Transverse colon (tissue), 4 donors: ENCODE measurements at regions not wholly inside any gene's neighbourhood (a gene's known extent, or its start where the extent isn't known, plus 50 kb on each side); places are given as distances from the start of the nearest gene placed in this dataset.

Experiments
- DNase-seq: peaks from one replicate; pipeline ENCODE4 v3.0.0-alpha.2; 2019
- H3K27ac ChIP-seq, 4 donors: fragments of 200-600 bp; sonication (generic); 2 replicates each; pipeline ENCODE4 v1.5.1; 2016 to 2018; ENCODE audit warnings: inconsistent platforms in 4 of 4
- H3K27me3 ChIP-seq: fragments of 200-600 bp; sonication (generic); 2 replicates; pipeline ENCODE4 v1.5.1; 2017; ENCODE audit warnings: inconsistent platforms
- H3K36me3 ChIP-seq, 4 donors: fragments of 200-600 bp; sonication (generic); 2 replicates each; pipeline ENCODE4 v1.5.1; 2017 to 2019; ENCODE audit warnings: inconsistent platforms in 4 of 4
- H3K4me1 ChIP-seq, 4 donors: fragments of 200-600 bp; sonication (generic); 2 replicates each; pipeline ENCODE4 v1.5.1; 2017 to 2020; ENCODE audit warnings: inconsistent platforms in 4 of 4
- H3K4me3 ChIP-seq, 4 donors: fragments of 200-600 bp; sonication (generic); 1 replicate in 1 of 4; 2 replicates in 3 of 4; pipeline versions ENCODE4 v1.5.1 to v1.6.1; 2017 to 2019; ENCODE audit warnings: inconsistent platforms in 4 of 4
- H3K9me3 ChIP-seq, 2 donors: fragments of 200-600 bp; sonication (generic); 2 replicates each; pipeline ENCODE4 v1.5.1; 2017 to 2019; ENCODE audit warnings: inconsistent platforms in 2 of 2
- EP300 ChIP-seq: sonication (generic); formaldehyde crosslinking; IDR thresholded peaks from one replicate; pipeline ENCODE4 v1.6.1; 2017; ENCODE audit warnings: antibody characterized with exemption, low read depth
- POLR2A ChIP-seq: fragments of 450-650 bp; IDR thresholded peaks from one replicate; pipeline ENCODE4 v1.6.1; 2016; ENCODE audit warnings: antibody characterized with exemption, mild to moderate bottlenecking, moderate library complexity
- POLR2AphosphoS5 ChIP-seq, 3 donors: sonication (generic); formaldehyde crosslinking; IDR thresholded peaks; one replicate each; pipeline ENCODE4 v1.6.1; 2016; ENCODE audit warnings: antibody characterized with exemption in 3 of 3
- WGBS, 2 donors: methylation state at CpG; one replicate each; pipeline ENCODE4 v1.1.5; 2018; ENCODE audit warnings: low coverage in 1 of 2; 5-methylcytosine and 5-hydroxymethylcytosine counted together
- in situ Hi-C, 4 donors: fragments of 200-750 bp; cut with MboI; loops; one replicate each; pipeline versions ENCODE4 v1.15.0 to v1.15.1; 2017; ENCODE audit warnings: low sequenced_read_pairs in 3 of 4, low pct_ligation_motif_present in 1 of 4, low pct_unique_long_range_greater_than_20kb in 1 of 4
- intact Hi-C: fragments of 100-400 bp; cut with DNase I; formaldehyde crosslinking; loops from one replicate; pipeline ENCODE4 v1.15.1; 2023; ENCODE audit warnings: low total_unique reads
- TF ChIP-seq, protein P1 (sequence below), 5 experiments: fragments of 200-600 bp in 3 of 5; fragments of 450-650 bp in 2 of 5; sonication (generic) in 3 of 5; IDR thresholded peaks; 1 replicate in 2 of 5; 2 replicates in 3 of 5; pipeline ENCODE4 v1.5.1; 2016 to 2017; ENCODE audit warnings: antibody characterized with exemption in 5 of 5, inconsistent platforms in 3 of 5, mild to moderate bottlenecking in 2 of 5, moderate library complexity in 1 of 5

GRCh38 chr3:82494977-82495489 is 733.6 kb upstream of the GBE1 start:
- WGBS, 2 donors: 77 to 89% methylated on average over 1 of the region's 1 CpG

DNA sequence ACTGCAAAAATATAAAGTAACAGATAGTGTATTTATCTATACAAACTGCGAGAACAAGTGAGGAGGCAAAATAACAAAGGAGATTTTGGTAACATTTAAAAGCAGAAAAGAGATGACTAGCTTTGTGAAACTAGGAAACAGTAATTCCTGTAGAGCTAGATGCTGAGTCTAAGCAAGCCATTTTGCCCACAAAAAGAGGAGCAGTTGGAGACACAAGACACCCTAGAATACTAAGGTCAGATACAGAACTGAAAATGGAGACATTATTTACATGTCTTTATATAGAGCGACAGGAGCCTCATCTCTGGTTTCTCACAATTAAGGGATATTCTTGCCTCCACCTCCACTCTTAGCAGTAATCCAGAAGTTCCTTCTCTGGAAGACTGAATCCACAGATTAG is 732.4 kb upstream of the GBE1 start:
- Histone ChIP-seq H3K4me3 (no peak overlapping the region), H3K27ac (no peak overlapping the region), H3K4me1 (no peaks in the 10 kb centered on the region), H3K9me3 (no peaks in the 10 kb centered on the region), H3K36me3 (no peaks in the 10 kb centered on the region), H3K27me3 (no peaks in the 10 kb centered on the region)
- in situ Hi-C loops (no loop called here), intact Hi-C loops (no loop called here)
- WGBS, 2 donors: 77 to 100% methylated on average over 1 to 2 of the region's 2 CpGs
- DNase-seq: no peak
- TF ChIP-seq, protein P1, sequence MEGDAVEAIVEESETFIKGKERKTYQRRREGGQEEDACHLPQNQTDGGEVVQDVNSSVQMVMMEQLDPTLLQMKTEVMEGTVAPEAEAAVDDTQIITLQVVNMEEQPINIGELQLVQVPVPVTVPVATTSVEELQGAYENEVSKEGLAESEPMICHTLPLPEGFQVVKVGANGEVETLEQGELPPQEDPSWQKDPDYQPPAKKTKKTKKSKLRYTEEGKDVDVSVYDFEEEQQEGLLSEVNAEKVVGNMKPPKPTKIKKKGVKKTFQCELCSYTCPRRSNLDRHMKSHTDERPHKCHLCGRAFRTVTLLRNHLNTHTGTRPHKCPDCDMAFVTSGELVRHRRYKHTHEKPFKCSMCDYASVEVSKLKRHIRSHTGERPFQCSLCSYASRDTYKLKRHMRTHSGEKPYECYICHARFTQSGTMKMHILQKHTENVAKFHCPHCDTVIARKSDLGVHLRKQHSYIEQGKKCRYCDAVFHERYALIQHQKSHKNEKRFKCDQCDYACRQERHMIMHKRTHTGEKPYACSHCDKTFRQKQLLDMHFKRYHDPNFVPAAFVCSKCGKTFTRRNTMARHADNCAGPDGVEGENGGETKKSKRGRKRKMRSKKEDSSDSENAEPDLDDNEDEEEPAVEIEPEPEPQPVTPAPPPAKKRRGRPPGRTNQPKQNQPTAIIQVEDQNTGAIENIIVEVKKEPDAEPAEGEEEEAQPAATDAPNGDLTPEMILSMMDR (IDR thresholded peaks at IDR 0.05): no peak
- TF ChIP-seq POLR2A: no peak
- TF ChIP-seq POLR2AphosphoS5 (IDR thresholded peaks at IDR 0.05): no peak
- no peak for TF ChIP-seq EP300

More at GRCh38 chr3:82494977-82495489, 733.6 kb upstream of the GBE1 start:
- TF ChIP-seq POLR2AphosphoS5 (IDR thresholded peaks at IDR 0.05) (no peak), EP300 (no peak), POLR2A (no peak)
- TF ChIP-seq, protein P1 (IDR thresholded peaks at IDR 0.05): no peak
- H3K4me3 ChIP-seq: no peak overlapping the region
- no peak overlapping the region for H3K27ac ChIP-seq
- H3K36me3 ChIP-seq: no peaks in the 10 kb centered on the region
- no peaks in the 10 kb centered on the region for H3K4me1 ChIP-seq
- no peaks in the 10 kb centered on the region for H3K9me3 ChIP-seq
- H3K27me3 ChIP-seq: no peaks in the 10 kb centered on the region
- in situ Hi-C loops: no loop called here
- intact Hi-C loops: no loop called here
- DNase-seq: no peak

DNA sequence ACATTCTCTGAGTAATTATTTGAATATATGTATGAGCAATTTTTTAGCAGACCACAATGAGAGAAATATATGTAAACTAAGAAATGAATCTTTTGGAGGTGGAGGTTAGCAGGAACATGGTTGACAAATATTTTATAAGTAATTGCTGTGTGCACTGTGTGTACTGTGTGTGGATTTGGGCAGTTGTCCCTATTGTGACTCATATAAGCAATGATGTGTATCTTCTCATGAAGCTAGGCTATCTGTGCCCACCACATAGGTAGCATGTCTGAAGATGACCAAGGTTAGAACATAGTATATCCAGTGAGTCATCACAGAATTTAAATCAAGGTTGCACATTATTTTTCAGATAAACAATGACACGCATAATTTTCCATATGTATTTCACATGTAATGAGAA is 713.9 kb upstream of the GBE1 start:
- Histone ChIP-seq H3K4me1 (no peaks in the 10 kb centered on the region), H3K4me3 (no peak overlapping the region), H3K36me3 (no peaks in the 10 kb centered on the region), H3K27ac (no peak overlapping the region), H3K27me3 (no peaks in the 10 kb centered on the region), H3K9me3 (peaks cover 0 to 3% of the 10 kb centered on the region in 2 donors)
- no peak for DNase-seq
- intact Hi-C loops: no loop called here
- no peak for TF ChIP-seq POLR2A
- TF ChIP-seq EP300: no peak
- TF ChIP-seq POLR2AphosphoS5 (IDR thresholded peaks at IDR 0.05): no peak
- TF ChIP-seq, protein P1 (IDR thresholded peaks at IDR 0.05): no peak
- in situ Hi-C loops: no loop called here
- 93 to 100% methylated on average over 1 of the region's 1 CpG for WGBS, 2 donors

GRCh38 chr3:82474711-82475110 is 713.3 kb upstream of the GBE1 start:
- H3K9me3 ChIP-seq: peaks cover 0 to 3% of the 10 kb centered on the region in 2 donors
- H3K4me1 ChIP-seq: no peaks in the 10 kb centered on the region
- intact Hi-C loops (no loop called here), in situ Hi-C loops (no loop called here)
- no peaks in the 10 kb centered on the region for H3K27me3 ChIP-seq
- H3K27ac ChIP-seq: no peak overlapping the region
- H3K4me3 ChIP-seq: no peak overlapping the region
- no peak for TF ChIP-seq POLR2A
- TF ChIP-seq, protein P1 (IDR thresholded peaks at IDR 0.05): no peak
- H3K36me3 ChIP-seq: no peaks in the 10 kb centered on the region
- DNase-seq: no peak
